Bronchial epithelial cell (primary cell): ENCODE measurements at regions not wholly inside any gene's neighbourhood (a gene's known extent, or its start where the extent isn't known, plus 50 kb on each side); places are given as distances from the start of the nearest gene placed in this dataset.

ENCODE experiments used
- DNase-seq: peaks from one replicate; pipeline ENCODE4 v3.0.0-alpha.2; 2010; ENCODE audit warnings: low read depth
- FAIRE-seq: peaks from 2 replicates; lab custom pipeline; 2011; peaks lifted over from hg19 to GRCh38; lab: Jason Lieb, UNC
- H3K27me3 ChIP-seq: 2 replicates; pipeline ENCODE4 v1.5.1; 2011; ENCODE audit warnings: low read length; ENCODE audit not compliant: control insufficient read depth, insufficient read depth
- H3K36me3 ChIP-seq: 2 replicates; pipeline ENCODE4 v1.5.1; 2011; ENCODE audit warnings: low read length; ENCODE audit not compliant: control insufficient read depth, insufficient read depth
- H3K4me3 ChIP-seq: 2 replicates; pipeline ENCODE4 v1.5.1; 2011; ENCODE audit warnings: mild to moderate bottlenecking, low read depth, low read length, control low read depth
- TF ChIP-seq, protein P1 (sequence below): IDR thresholded peaks from 2 replicates; pipeline ENCODE4 v1.5.1; 2011; ENCODE audit warnings: mild to moderate bottlenecking, moderate library complexity, low read length, control low read depth, inconsistent platforms; ENCODE audit not compliant: insufficient read depth, severe bottlenecking

DNA sequence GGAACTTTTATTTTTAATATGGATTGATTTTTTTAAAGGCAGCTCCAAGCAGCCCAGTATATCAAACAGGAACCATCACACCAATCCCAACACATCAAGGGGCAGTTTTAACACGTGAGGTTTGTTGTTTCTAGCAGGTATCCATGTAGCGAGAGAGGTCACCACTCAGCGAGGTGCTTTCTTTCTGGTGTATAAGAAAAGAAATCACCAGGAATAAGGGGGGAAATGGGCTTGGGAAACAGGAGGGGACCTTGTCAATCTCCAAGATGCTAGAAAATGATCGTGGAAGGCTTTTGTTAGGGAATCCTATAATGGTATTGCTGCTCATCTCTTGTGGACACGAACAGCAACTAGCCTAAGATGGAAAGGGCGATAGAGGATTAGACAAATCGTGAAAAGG lies 402.9 kb upstream of the ATP11B start:
- DNase-seq = no peak
- Histone ChIP-seq H3K4me3 (no peak overlapping the region), H3K27me3 (no peaks in the 10 kb centered on the region), H3K36me3 (no peaks in the 10 kb centered on the region)
- TF ChIP-seq, protein P1, sequence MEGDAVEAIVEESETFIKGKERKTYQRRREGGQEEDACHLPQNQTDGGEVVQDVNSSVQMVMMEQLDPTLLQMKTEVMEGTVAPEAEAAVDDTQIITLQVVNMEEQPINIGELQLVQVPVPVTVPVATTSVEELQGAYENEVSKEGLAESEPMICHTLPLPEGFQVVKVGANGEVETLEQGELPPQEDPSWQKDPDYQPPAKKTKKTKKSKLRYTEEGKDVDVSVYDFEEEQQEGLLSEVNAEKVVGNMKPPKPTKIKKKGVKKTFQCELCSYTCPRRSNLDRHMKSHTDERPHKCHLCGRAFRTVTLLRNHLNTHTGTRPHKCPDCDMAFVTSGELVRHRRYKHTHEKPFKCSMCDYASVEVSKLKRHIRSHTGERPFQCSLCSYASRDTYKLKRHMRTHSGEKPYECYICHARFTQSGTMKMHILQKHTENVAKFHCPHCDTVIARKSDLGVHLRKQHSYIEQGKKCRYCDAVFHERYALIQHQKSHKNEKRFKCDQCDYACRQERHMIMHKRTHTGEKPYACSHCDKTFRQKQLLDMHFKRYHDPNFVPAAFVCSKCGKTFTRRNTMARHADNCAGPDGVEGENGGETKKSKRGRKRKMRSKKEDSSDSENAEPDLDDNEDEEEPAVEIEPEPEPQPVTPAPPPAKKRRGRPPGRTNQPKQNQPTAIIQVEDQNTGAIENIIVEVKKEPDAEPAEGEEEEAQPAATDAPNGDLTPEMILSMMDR = no peak
- FAIRE-seq = no peak

- DNase-seq (no peak), FAIRE-seq (peak; percentile 60)
- Histone ChIP-seq H3K4me3 (no peak overlapping the region), H3K27me3 (no peaks in the 10 kb centered on the region), H3K36me3 (no peaks in the 10 kb centered on the region)
- TF ChIP-seq, protein P1 = no peak
These were observed 400.9 kb upstream of the ATP11B start for GRCh38 chr3:182392182-182392937.

GRCh38 chr3:182393151-182393550 lies 400.2 kb upstream of the ATP11B start:
- Histone ChIP-seq H3K27me3 (no peaks in the 10 kb centered on the region), H3K4me3 (no peak overlapping the region), H3K36me3 (no peaks in the 10 kb centered on the region)
- FAIRE-seq = no peak
- DNase-seq = no peak
- TF ChIP-seq, protein P1 = no peak

GRCh38 chr3:182393830-182394367 lies 399.4 kb upstream of the ATP11B start:
- Histone ChIP-seq H3K4me3 (no peak overlapping the region), H3K36me3 (no peaks in the 10 kb centered on the region), H3K27me3 (no peaks in the 10 kb centered on the region)
- DNase-seq (no peak), FAIRE-seq (no peak)
- TF ChIP-seq, protein P1 = no peak

DNA sequence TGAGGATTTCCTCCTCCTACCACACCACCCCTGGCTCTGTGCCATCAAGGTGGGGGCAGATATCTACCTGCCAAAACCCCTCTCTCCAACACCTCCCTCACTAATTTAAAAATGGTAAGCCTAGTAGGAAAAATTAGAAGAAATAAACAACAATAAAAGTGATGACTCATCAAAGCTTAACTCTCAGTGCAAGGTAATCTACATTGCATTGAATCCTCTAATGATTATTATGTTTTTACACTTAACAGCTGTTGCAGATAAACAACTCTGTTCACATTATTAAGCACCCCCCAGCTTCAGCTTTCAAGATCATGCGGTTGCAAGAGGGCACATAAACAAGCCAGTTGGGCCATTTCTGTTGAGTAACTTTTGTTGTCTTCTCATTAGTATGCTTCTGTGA lies 396.1 kb upstream of the ATP11B start:
- peak; percentile 28 for FAIRE-seq
- Histone ChIP-seq H3K4me3 (no peak overlapping the region), H3K27me3 (no peaks in the 10 kb centered on the region), H3K36me3 (no peaks in the 10 kb centered on the region)
- no peak for DNase-seq
- TF ChIP-seq, protein P1 = no peak
